Mesenchymal stem cell (in vitro differentiated cells and primary cell): ENCODE measurements at regions not wholly inside any gene's neighbourhood (a gene's known extent, or its start where the extent isn't known, plus 50 kb on each side); places are given as distances from the start of the nearest gene placed in this dataset.

Experiments
- DNase-seq: peaks from one replicate; pipeline ENCODE4 v3.0.0-alpha.2; 2013
- H2AFZ ChIP-seq: one replicate; pipeline ENCODE4 v1.6.1; 2013; ENCODE audit warnings: low read depth, mild to moderate bottlenecking, control low read depth, inconsistent platforms, low read length, moderate library complexity
- H2AK5ac ChIP-seq: 2 replicates; pipeline ENCODE4 v1.6.1; 2013; ENCODE audit warnings: low read length, moderate library complexity, mild to moderate bottlenecking, inconsistent platforms; ENCODE audit not compliant: severe bottlenecking
- H2BK120ac ChIP-seq: one replicate; pipeline ENCODE4 v1.6.1; 2013; ENCODE audit warnings: low read depth, mild to moderate bottlenecking, inconsistent platforms, low read length, moderate library complexity
- H2BK12ac ChIP-seq, 2 experiments: one replicate each; pipeline ENCODE4 v1.6.1; 2013; ENCODE audit warnings: inconsistent platforms in 2 of 2, low read length in 2 of 2, mild to moderate bottlenecking in 2 of 2, moderate library complexity in 2 of 2, control low read depth in 1 of 2
- H2BK15ac ChIP-seq: one replicate; pipeline ENCODE4 v1.6.1; 2013; ENCODE audit warnings: mild to moderate bottlenecking, low read depth, inconsistent platforms; ENCODE audit not compliant: poor library complexity, severe bottlenecking
- H2BK5ac ChIP-seq: 2 replicates; pipeline ENCODE4 v1.6.1; 2013; ENCODE audit warnings: low read depth, mild to moderate bottlenecking, low read length, control low read depth, inconsistent platforms; ENCODE audit not compliant: poor library complexity, severe bottlenecking
- H3K14ac ChIP-seq, 2 experiments: one replicate each; pipeline ENCODE4 v1.6.1; 2013; ENCODE audit warnings: inconsistent platforms in 2 of 2, low read length in 2 of 2, control low read depth in 1 of 2, mild to moderate bottlenecking in 1 of 2, moderate library complexity in 1 of 2
- H3K18ac ChIP-seq, 2 experiments: one replicate each; pipeline ENCODE4 v1.6.1; 2013; ENCODE audit warnings: inconsistent platforms in 2 of 2, low read length in 2 of 2, control low read depth in 1 of 2, low read depth in 1 of 2, mild to moderate bottlenecking in 1 of 2
- H3K23ac ChIP-seq, 2 experiments: one replicate each; pipeline ENCODE4 v1.6.1; 2013; ENCODE audit warnings: inconsistent platforms in 2 of 2, low read length in 2 of 2, mild to moderate bottlenecking in 2 of 2, moderate library complexity in 2 of 2, control low read depth in 1 of 2
- H3K27ac ChIP-seq: 2 replicates; pipeline ENCODE4 v1.5.1; 2013; ENCODE audit warnings: mild to moderate bottlenecking, moderate library complexity, low read length, control low read depth, inconsistent platforms; ENCODE audit not compliant: poor library complexity, severe bottlenecking
- H3K27me3 ChIP-seq, 2 experiments: 2 replicates each; pipeline versions ENCODE4 v1.6.1 to v1.7.0; 2013; ENCODE audit warnings: low read length in 2 of 2, mild to moderate bottlenecking in 2 of 2, moderate library complexity in 2 of 2, control low read depth in 1 of 2, inconsistent platforms in 1 of 2; ENCODE audit not compliant: control insufficient read depth in 1 of 2, insufficient read depth in 1 of 2
- H3K36me3 ChIP-seq, 2 experiments: 2 replicates each; pipeline versions ENCODE4 v1.6.1 to v1.7.0; 2013; ENCODE audit warnings: low read length in 2 of 2, control low read depth in 1 of 2, inconsistent platforms in 1 of 2, low read depth in 1 of 2, mild to moderate bottlenecking in 1 of 2; ENCODE audit not compliant: insufficient read depth in 2 of 2, control insufficient read depth in 1 of 2
- H3K4ac ChIP-seq, 2 experiments: one replicate each; pipeline ENCODE4 v1.6.1; 2013; ENCODE audit warnings: inconsistent platforms in 2 of 2, low read length in 2 of 2, mild to moderate bottlenecking in 2 of 2, moderate library complexity in 2 of 2, control low read depth in 1 of 2, low read depth in 1 of 2
- H3K4me1 ChIP-seq: 2 replicates; pipeline ENCODE4 v1.6.1; 2013; ENCODE audit warnings: low read depth, low read length, control low read depth; ENCODE audit not compliant: control insufficient read depth, insufficient read depth
- H3K4me2 ChIP-seq: 2 replicates; pipeline ENCODE4 v1.6.1; 2013; ENCODE audit warnings: low read length, mild to moderate bottlenecking, inconsistent platforms; ENCODE audit not compliant: poor library complexity, severe bottlenecking
- H3K4me3 ChIP-seq, 2 experiments: 2 replicates each; pipeline versions ENCODE4 v1.5.1 to v1.7.0; 2013; ENCODE audit warnings: low read length in 2 of 2, mild to moderate bottlenecking in 2 of 2, control low read depth in 1 of 2, low read depth in 1 of 2; ENCODE audit not compliant: insufficient read depth in 1 of 2
- H3K79me1 ChIP-seq: replicated peaks from 2 replicates; pipeline ENCODE4 v1.6.1; 2013; ENCODE audit warnings: mild to moderate bottlenecking, control low read depth, low read length, inconsistent platforms; ENCODE audit not compliant: poor library complexity, severe bottlenecking
- H3K9ac ChIP-seq: 2 replicates; pipeline ENCODE4 v1.7.0; 2013; ENCODE audit warnings: mild to moderate bottlenecking, low read length, moderate library complexity
- H3K9me3 ChIP-seq: 2 replicates; pipeline ENCODE4 v1.7.0; 2013; ENCODE audit warnings: mild to moderate bottlenecking, low read length; ENCODE audit not compliant: control insufficient read depth
- H4K8ac ChIP-seq: one replicate; pipeline ENCODE4 v1.6.1; 2013; ENCODE audit warnings: inconsistent platforms, mild to moderate bottlenecking, low read length, moderate library complexity
- H4K91ac ChIP-seq: one replicate; pipeline ENCODE4 v1.6.1; 2013; ENCODE audit warnings: mild to moderate bottlenecking, low read length, inconsistent platforms
- WGBS: methylation state at CpG from one replicate; pipeline ENCODE4 v1.1.7; 2013; ENCODE audit warnings: mixed read lengths; 5-methylcytosine and 5-hydroxymethylcytosine counted together

GRCh38 chr5:56710826-56711590 is 104.3 kb upstream of the MAP3K1 start:
- H4K8ac ChIP-seq = no peak overlapping the region
- H2BK15ac ChIP-seq = no peak overlapping the region
- H3K23ac ChIP-seq = no peak overlapping the region
- no peak overlapping the region for H2BK120ac ChIP-seq
- H3K4ac ChIP-seq = no peak overlapping the region
- H3K9me3 ChIP-seq = no peaks in the 10 kb centered on the region
- no peaks in the 10 kb centered on the region for H3K36me3 ChIP-seq
- H2BK5ac ChIP-seq = no peak overlapping the region
- H3K4me3 ChIP-seq = no peak overlapping the region
- 40% methylated on average over 2 of the region's 3 CpGs for WGBS
- no peak overlapping the region for H2BK12ac ChIP-seq
- DNase-seq = peak; percentile 72
- no peak overlapping the region for H3K4me2 ChIP-seq
- H3K9ac ChIP-seq = no peak overlapping the region
- no peak overlapping the region for H2AK5ac ChIP-seq
- peak overlapping the region in 1 of 2 experiments; percentile 8 for H3K18ac ChIP-seq
- no peaks in the 10 kb centered on the region for H3K4me1 ChIP-seq
- no peaks in the 10 kb centered on the region for H3K79me1 ChIP-seq
- H3K27ac ChIP-seq = no peak overlapping the region
- H3K27me3 ChIP-seq = peaks cover 0 to 2% of the 10 kb centered on the region in 2 experiments
- no peak overlapping the region for H4K91ac ChIP-seq
- H3K14ac ChIP-seq = no peak overlapping the region
- H2AFZ ChIP-seq = no peak overlapping the region

DNA sequence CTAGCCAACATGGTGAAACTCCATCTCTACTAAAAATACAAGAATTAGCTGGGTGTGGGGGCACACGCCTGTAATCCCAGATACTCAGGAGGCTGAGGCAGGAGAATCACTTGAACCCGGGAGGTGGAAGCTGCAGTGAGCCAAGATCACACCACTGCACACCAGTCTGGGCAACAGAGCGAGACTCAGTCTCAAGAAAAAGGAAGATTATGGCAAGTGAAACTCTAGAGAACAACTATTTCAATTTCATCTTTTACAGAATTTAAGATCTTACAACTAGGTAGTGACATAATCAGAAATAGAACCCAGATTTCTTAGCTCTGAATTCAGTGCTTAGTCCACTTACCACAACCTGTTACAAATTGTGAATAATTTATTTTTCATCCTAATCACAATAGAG is 108.8 kb upstream of the MAP3K1 start:
- Histone ChIP-seq H3K23ac (no peak overlapping the region), H3K36me3 (no peaks in the 10 kb centered on the region), H3K4me1 (no peaks in the 10 kb centered on the region), H2BK15ac (no peak overlapping the region), H3K4me2 (no peak overlapping the region), H2AK5ac (no peak overlapping the region), H4K91ac (no peak overlapping the region), H2BK120ac (no peak overlapping the region), H3K4me3 (no peak overlapping the region), H3K27me3 (peaks cover 0 to 13% of the 10 kb centered on the region in 2 experiments), H3K27ac (no peak overlapping the region), H3K9me3 (no peaks in the 10 kb centered on the region), H4K8ac (no peak overlapping the region), H2AFZ (no peak overlapping the region), H2BK12ac (no peak overlapping the region), H3K4ac (no peak overlapping the region), H3K9ac (no peak overlapping the region), H3K18ac (no peak overlapping the region), H2BK5ac (no peak overlapping the region), H3K14ac (no peak overlapping the region), H3K79me1 (no peaks in the 10 kb centered on the region)
- DNase-seq = no peak
- WGBS = 96% methylated on average over 2 of the region's 3 CpGs

DNA sequence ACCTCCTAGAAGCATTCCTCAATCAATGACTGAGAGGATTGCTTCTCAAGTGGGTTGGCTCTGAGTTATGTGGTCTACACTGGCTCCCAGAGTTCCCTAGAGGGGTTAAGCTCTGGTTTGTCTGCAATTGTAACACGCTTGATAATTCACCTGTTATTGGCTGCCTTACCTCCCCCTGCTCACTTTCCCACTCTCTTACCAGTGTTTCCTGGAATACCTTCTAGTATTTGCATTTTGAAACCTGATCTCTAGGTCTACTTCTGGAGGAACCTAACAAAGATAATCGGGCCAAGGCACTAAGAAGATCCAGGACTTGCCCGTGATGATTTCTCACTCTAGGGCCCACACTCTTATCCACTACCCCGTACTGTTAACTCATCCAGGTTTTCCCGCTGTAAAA is 110.1 kb upstream of the MAP3K1 start:
- no peaks in the 10 kb centered on the region for H3K4me1 ChIP-seq
- WGBS = 84% methylated on average over 5 of the region's 5 CpGs
- no peak overlapping the region for H3K4me2 ChIP-seq
- H2AFZ ChIP-seq = no peak overlapping the region
- peaks cover 0 to 13% of the 10 kb centered on the region in 2 experiments for H3K27me3 ChIP-seq
- no peak overlapping the region for H3K27ac ChIP-seq
- no peak overlapping the region for H3K23ac ChIP-seq
- no peak overlapping the region for H2BK120ac ChIP-seq
- no peak overlapping the region for H3K4me3 ChIP-seq
- no peaks in the 10 kb centered on the region for H3K79me1 ChIP-seq
- H4K8ac ChIP-seq = no peak overlapping the region
- H3K36me3 ChIP-seq = no peaks in the 10 kb centered on the region
- H2BK15ac ChIP-seq = no peak overlapping the region
- DNase-seq = no peak
- H2AK5ac ChIP-seq = no peak overlapping the region
- no peaks in the 10 kb centered on the region for H3K9me3 ChIP-seq
- no peak overlapping the region for H3K9ac ChIP-seq
- H3K18ac ChIP-seq = no peak overlapping the region
- no peak overlapping the region for H2BK12ac ChIP-seq
- H2BK5ac ChIP-seq = no peak overlapping the region
- H3K4ac ChIP-seq = no peak overlapping the region
- H4K91ac ChIP-seq = no peak overlapping the region
- H3K14ac ChIP-seq = no peak overlapping the region

DNA sequence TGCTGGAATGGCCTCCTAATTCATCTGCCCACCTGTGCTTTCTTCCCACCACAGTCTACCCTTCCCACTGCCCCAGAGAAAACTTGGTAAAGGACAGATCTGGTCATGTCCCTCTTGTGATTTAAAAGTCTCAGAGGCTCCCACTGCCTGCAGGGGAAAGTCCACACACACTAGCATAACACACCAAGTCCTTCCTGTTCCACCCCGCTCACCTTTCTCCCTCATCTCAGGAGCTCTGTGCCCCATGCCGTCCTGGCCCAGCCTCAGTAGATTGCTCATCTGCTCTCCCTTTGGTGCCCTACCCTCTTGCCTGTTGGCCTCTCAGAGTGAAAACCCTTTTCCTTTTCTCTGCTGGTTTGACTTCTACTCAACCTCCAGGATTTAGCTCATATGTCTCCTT is 111.4 kb upstream of the MAP3K1 start:
- Histone ChIP-seq H2AK5ac (no peak overlapping the region), H2AFZ (no peak overlapping the region), H3K4me2 (no peak overlapping the region), H3K14ac (no peak overlapping the region), H3K4me3 (no peak overlapping the region), H3K79me1 (no peaks in the 10 kb centered on the region), H2BK120ac (no peak overlapping the region), H2BK12ac (peak overlapping the region in 1 of 2 experiments; percentile 77), H4K91ac (no peak overlapping the region), H3K23ac (no peak overlapping the region), H4K8ac (no peak overlapping the region), H2BK15ac (no peak overlapping the region), H3K18ac (no peak overlapping the region), H3K9me3 (no peaks in the 10 kb centered on the region), H2BK5ac (no peak overlapping the region), H3K36me3 (no peaks in the 10 kb centered on the region), H3K27me3 (peaks cover 0 to 13% of the 10 kb centered on the region in 2 experiments), H3K4ac (no peak overlapping the region), H3K27ac (no peak overlapping the region), H3K9ac (no peak overlapping the region), H3K4me1 (no peaks in the 10 kb centered on the region)
- 99% methylated on average over 2 of the region's 2 CpGs for WGBS
- DNase-seq = no peak
